ENCODE measurements at regions not wholly inside any gene's neighbourhood (a gene's known extent, or its start where the extent isn't known, plus 50 kb on each side); places are given as distances from the start of the nearest gene placed in this dataset.
A peak's percentile ranks its signal among the peaks of the same experiment; 100 is the strongest.

DNA sequence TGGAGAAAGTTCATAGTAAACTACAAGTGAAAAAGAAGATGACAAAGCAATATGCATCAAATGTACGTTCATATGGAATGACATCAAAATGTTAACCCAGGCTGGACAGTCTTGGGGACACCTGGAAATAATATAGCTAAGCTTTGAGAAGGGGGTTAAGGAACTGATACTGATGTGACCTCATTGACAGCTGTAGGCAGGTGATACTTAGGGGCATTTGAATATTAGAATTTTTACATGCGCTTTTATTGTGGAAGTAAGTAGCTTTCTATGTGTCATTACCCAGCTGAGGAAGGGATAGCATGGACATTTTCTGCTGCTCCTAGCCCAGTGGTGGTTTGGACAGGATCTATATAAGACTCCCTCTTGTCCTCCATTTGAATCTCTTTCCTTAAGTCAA, 299.7 kb downstream of the CWC27 start:
- DNase-seq (ENCODE audit: low read depth), result no peak
- no peak overlapping the region for H3K4me3 ChIP-seq (ENCODE audit: low read depth, low read length)
- TF ChIP-seq, protein P1, sequence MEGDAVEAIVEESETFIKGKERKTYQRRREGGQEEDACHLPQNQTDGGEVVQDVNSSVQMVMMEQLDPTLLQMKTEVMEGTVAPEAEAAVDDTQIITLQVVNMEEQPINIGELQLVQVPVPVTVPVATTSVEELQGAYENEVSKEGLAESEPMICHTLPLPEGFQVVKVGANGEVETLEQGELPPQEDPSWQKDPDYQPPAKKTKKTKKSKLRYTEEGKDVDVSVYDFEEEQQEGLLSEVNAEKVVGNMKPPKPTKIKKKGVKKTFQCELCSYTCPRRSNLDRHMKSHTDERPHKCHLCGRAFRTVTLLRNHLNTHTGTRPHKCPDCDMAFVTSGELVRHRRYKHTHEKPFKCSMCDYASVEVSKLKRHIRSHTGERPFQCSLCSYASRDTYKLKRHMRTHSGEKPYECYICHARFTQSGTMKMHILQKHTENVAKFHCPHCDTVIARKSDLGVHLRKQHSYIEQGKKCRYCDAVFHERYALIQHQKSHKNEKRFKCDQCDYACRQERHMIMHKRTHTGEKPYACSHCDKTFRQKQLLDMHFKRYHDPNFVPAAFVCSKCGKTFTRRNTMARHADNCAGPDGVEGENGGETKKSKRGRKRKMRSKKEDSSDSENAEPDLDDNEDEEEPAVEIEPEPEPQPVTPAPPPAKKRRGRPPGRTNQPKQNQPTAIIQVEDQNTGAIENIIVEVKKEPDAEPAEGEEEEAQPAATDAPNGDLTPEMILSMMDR (conservative IDR thresholded peaks at IDR 0.05; ENCODE audit: low read depth, low read length), result no peak

DNA sequence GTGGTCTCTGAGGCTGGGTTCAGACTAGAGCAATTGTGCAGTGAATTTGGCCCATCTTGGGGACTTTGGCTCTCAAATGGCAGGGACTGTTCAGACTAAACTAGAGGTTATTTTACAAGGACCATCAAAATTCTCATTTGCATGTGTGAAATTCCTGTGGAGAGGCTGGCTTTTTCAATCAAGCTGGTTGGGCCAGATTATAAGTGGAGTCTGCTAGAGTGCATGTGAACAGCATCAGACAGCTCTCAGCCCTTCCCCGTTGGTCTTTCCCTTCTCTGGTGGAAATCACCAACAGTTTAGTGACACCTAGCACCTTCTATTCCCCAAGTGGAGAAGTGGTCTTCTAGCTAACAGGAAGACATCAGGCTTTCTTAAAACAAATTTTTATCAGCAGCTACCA, 301.3 kb downstream of the CWC27 start:
- H3K4me3 ChIP-seq (ENCODE audit: low read depth, low read length), result no peak overlapping the region
- DNase-seq (ENCODE audit: low read depth), result no peak
- TF ChIP-seq, protein P1 (conservative IDR thresholded peaks at IDR 0.05; ENCODE audit: low read depth, low read length), result no peak

DNA sequence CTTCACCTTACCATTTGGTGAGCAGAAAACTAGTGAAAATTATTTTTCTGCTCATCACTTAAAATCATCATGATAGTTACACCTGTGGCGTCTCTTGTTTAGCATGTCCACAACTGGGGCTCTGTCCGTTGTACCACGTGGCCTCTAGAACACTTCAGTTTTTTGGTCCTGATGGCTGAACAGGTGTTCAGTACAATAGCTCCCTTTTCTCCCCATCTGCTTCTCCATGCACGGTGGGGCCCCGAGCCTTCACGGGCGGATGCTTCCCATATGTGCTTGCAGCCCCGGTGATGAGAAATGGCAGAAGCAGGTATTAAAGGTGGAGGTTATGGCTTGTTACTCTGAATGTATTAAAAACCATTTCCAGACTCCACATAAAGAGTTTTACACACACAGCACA, 304.1 kb downstream of the CWC27 start:
- TF ChIP-seq, protein P1 (conservative IDR thresholded peaks at IDR 0.05; ENCODE audit: low read depth, low read length), result no peak
- H3K4me3 ChIP-seq (ENCODE audit: low read depth, low read length), result no peak overlapping the region
- DNase-seq (ENCODE audit: low read depth), result no peak

DNA sequence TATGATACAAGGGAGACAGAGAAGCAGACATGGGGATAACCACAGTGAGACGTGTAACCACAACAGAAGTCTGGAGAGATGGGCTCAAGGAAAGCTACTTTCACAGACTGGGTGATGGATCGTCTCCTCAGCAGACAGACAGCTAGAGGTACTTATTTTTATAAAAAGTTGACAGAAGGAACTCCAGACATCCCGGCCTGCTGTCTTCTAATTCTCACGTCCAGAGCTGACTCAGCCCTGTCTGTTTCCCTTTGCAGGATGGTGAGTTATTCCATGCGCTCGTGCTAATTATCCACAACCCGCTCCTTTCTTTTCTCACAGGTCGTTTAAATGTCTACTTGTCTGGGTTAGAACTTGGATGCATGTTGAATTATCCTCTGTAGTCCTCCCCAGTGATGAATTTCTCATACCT, 304.5 kb downstream of the CWC27 start:
- DNase-seq (ENCODE audit: low read depth), result no peak
- TF ChIP-seq, protein P1 (conservative IDR thresholded peaks at IDR 0.05; ENCODE audit: low read depth, low read length), result no peak
- no peak overlapping the region for H3K4me3 ChIP-seq (ENCODE audit: low read depth, low read length)

DNA sequence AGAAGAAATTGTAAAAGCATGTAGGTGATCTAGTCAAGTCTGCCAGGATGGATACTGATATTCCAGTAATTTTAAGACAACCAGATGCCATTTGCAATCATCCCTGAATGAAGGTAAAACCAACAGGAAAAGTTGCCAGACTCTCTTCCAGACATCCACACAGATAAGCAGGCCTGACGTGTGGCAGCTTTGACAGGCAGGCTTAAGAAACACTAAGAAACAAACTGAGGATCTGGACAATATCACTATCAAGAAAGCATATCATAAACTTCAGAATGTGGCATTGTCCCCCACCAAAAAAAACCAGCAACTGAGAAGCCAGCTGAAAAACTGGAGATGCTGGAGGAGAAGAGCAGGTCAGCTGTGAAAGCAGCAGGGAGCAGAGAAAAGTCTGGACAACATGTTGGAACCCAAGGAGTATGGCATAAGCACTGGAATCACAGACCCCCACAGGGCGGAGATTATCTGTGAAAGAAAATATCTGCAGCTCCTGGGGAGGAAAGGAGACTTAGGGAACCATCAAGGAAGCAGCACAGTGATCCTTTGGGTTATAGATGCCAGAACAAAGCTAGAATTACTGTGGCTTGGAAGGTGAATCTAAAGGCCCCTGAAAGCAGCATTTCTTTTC, 307.0 kb downstream of the CWC27 start:
- TF ChIP-seq, protein P1 (conservative IDR thresholded peaks at IDR 0.05; ENCODE audit: low read depth, low read length), result no peak
- DNase-seq (ENCODE audit: low read depth), result no peak
- H3K4me3 ChIP-seq (ENCODE audit: low read depth, low read length), result no peak overlapping the region

DNA sequence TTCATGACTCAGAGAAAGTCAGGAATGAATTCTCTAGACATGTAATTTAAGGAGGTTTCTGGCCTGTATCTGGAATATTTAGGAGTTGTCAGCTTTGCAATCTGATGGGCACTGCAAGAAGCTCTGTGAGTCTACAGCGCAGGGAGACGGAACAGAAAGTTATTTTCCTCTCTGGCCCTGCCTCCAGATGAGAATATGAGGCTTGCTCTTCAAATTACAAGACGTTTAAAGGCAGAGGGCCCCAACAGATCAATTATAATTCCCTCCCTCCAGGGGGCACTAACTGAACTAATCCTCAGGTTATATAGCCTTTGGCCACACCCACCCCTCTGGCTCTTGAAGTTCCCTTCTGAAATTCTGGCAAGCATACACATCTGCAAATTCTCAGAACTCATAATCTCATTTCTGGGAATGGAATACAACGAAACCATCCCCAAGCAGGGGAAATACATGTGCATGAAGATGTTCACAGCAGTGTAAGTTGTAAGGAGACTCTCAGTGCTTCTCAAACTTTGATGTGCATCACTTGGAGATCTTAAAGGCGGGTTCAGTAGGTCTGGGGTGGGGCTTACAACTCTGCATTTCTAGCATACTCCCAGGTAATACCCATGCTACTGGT, 307.6 kb downstream of the CWC27 start:
- TF ChIP-seq, protein P1 (conservative IDR thresholded peaks at IDR 0.05; ENCODE audit: low read depth, low read length), result peak; percentile 46
- H3K4me3 ChIP-seq (ENCODE audit: low read depth, low read length), result no peak overlapping the region
- DNase-seq (ENCODE audit: low read depth), result no peak

DNA sequence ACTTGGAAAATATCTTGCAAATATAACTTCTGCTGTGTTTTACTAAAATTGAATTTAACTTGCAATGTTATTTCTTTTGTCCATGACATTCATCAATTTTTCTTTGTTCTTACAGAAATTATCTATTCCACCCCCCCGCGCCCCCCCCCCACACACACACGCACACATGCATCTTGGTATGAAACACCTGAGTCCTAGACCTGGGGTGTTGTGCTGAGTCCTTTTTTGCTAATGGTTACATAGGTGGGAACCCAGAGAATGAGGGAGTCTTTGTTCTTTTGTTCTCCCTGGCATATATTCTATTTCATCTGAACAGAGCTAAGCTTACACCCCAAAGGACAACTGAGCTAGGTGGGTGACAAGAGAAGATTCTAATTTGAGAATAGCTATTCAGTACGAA, 308.9 kb downstream of the CWC27 start:
- DNase-seq (ENCODE audit: low read depth), result no peak
- no peak overlapping the region for H3K4me3 ChIP-seq (ENCODE audit: low read depth, low read length)
- TF ChIP-seq, protein P1 (conservative IDR thresholded peaks at IDR 0.05; ENCODE audit: low read depth, low read length), result no peak
